A549 (cell line): ENCODE measurements at regions not wholly inside any gene's neighbourhood (a gene's known extent, or its start where the extent isn't known, plus 50 kb on each side); places are given as distances from the start of the nearest gene placed in this dataset.

ENCODE experiments used
- EP300 ChIP-seq, 2 experiments: fragments of >200 bp; sonication (Bioruptor Twin); formaldehyde crosslinking; IDR thresholded peaks; 2 replicates in 1 of 2; 3 replicates in 1 of 2; pipeline ENCODE4 v1.6.1; 2016 to 2017
- ESRRA ChIP-seq: fragments of 150-350 bp; IDR thresholded peaks from 2 replicates; pipeline ENCODE4 v1.6.1; 2014; ENCODE audit warnings: mild to moderate bottlenecking, low read length, borderline replicate concordance
- POLR2A ChIP-seq: IDR thresholded peaks from 2 replicates; pipeline ENCODE4 v1.6.1; 2012; ENCODE audit warnings: mild to moderate bottlenecking, low read length
- SREBF2 ChIP-seq: fragments of 450-650 bp; IDR thresholded peaks from 2 replicates; pipeline ENCODE4 v1.6.1; 2014; ENCODE audit warnings: mild to moderate bottlenecking, moderate library complexity
- TF ChIP-seq, protein P1 (sequence below): fragments of >200 bp; sonication (Bioruptor Twin); formaldehyde crosslinking; IDR thresholded peaks from 3 replicates; pipeline ENCODE4 v1.5.1; 2016
- TF ChIP-seq, protein P2 (sequence below): fragments of 200-600 bp; sonication (generic); IDR thresholded peaks from 2 replicates; pipeline ENCODE4 v1.6.1; 2016; ENCODE audit warnings: antibody characterized with exemption, mild to moderate bottlenecking, moderate library complexity
- TF ChIP-seq, protein P3 (sequence below): fragments of 450-650 bp; IDR thresholded peaks from 2 replicates; pipeline ENCODE4 v1.6.1; 2014; ENCODE audit warnings: antibody characterized with exemption

DNA sequence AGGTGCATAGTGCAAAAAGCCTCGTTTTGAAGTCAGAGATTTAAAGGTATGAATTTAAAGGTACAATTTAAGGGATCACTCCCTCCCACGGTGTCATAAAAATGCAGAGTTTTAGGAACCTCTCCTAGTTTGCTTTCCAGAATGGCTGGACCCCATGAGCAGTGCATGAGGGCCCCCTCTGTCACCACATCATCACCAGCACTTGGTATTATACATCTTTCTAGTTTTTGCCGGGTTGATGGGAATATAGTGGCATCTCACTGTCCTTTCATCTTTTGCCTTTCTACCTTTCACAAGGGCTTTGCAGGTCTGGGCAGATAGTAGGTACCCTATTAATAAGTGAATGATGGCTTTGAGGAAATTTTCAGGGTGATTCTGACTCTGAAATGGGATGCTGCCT, 103.6 kb upstream of the AGBL1 start:
- TF ChIP-seq, protein P1, sequence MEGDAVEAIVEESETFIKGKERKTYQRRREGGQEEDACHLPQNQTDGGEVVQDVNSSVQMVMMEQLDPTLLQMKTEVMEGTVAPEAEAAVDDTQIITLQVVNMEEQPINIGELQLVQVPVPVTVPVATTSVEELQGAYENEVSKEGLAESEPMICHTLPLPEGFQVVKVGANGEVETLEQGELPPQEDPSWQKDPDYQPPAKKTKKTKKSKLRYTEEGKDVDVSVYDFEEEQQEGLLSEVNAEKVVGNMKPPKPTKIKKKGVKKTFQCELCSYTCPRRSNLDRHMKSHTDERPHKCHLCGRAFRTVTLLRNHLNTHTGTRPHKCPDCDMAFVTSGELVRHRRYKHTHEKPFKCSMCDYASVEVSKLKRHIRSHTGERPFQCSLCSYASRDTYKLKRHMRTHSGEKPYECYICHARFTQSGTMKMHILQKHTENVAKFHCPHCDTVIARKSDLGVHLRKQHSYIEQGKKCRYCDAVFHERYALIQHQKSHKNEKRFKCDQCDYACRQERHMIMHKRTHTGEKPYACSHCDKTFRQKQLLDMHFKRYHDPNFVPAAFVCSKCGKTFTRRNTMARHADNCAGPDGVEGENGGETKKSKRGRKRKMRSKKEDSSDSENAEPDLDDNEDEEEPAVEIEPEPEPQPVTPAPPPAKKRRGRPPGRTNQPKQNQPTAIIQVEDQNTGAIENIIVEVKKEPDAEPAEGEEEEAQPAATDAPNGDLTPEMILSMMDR, result no peak
- TF ChIP-seq EP300 (IDR thresholded peaks at IDR 0.05) (no peak), SREBF2 (no peak), POLR2A (no peak), ESRRA (no peak)
- TF ChIP-seq, protein P2, sequence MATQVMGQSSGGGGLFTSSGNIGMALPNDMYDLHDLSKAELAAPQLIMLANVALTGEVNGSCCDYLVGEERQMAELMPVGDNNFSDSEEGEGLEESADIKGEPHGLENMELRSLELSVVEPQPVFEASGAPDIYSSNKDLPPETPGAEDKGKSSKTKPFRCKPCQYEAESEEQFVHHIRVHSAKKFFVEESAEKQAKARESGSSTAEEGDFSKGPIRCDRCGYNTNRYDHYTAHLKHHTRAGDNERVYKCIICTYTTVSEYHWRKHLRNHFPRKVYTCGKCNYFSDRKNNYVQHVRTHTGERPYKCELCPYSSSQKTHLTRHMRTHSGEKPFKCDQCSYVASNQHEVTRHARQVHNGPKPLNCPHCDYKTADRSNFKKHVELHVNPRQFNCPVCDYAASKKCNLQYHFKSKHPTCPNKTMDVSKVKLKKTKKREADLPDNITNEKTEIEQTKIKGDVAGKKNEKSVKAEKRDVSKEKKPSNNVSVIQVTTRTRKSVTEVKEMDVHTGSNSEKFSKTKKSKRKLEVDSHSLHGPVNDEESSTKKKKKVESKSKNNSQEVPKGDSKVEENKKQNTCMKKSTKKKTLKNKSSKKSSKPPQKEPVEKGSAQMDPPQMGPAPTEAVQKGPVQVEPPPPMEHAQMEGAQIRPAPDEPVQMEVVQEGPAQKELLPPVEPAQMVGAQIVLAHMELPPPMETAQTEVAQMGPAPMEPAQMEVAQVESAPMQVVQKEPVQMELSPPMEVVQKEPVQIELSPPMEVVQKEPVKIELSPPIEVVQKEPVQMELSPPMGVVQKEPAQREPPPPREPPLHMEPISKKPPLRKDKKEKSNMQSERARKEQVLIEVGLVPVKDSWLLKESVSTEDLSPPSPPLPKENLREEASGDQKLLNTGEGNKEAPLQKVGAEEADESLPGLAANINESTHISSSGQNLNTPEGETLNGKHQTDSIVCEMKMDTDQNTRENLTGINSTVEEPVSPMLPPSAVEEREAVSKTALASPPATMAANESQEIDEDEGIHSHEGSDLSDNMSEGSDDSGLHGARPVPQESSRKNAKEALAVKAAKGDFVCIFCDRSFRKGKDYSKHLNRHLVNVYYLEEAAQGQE, result no peak
- TF ChIP-seq, protein P3, sequence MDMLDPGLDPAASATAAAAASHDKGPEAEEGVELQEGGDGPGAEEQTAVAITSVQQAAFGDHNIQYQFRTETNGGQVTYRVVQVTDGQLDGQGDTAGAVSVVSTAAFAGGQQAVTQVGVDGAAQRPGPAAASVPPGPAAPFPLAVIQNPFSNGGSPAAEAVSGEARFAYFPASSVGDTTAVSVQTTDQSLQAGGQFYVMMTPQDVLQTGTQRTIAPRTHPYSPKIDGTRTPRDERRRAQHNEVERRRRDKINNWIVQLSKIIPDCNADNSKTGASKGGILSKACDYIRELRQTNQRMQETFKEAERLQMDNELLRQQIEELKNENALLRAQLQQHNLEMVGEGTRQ, result no peak
